Peyer's patch (tissue), 4 donors: ENCODE measurements at regions not wholly inside any gene's neighbourhood (a gene's known extent, or its start where the extent isn't known, plus 50 kb on each side); places are given as distances from the start of the nearest gene placed in this dataset.

Experiments
- CTCF ChIP-seq, 6 experiments: fragments of 450-650 bp in 4 of 6; fragments of 200-600 bp in 2 of 6; sonication (generic) in 1 of 6; IDR thresholded peaks; one replicate each; pipeline ENCODE4 v1.5.1; 2017 to 2019; ENCODE audit warnings: antibody characterized with exemption in 6 of 6, mild to moderate bottlenecking in 3 of 6, moderate library complexity in 1 of 6
- POLR2A ChIP-seq, 2 donors: fragments of 450-650 bp; IDR thresholded peaks; one replicate each; pipeline ENCODE4 v1.5.1; 2017; ENCODE audit warnings: antibody characterized with exemption in 2 of 2, mild to moderate bottlenecking in 2 of 2, moderate library complexity in 2 of 2

- TF ChIP-seq CTCF (IDR thresholded peaks at IDR 0.05), result no peak
- no peak for TF ChIP-seq POLR2A (IDR thresholded peaks at IDR 0.05)
Measured at GRCh38 chr3:162370141-162370540, 873.5 kb downstream of the OTOL1 start.
